Osteoblast (primary cell): ENCODE measurements at regions not wholly inside any gene's neighbourhood (a gene's known extent, or its start where the extent isn't known, plus 50 kb on each side); places are given as distances from the start of the nearest gene placed in this dataset.

Experiments used
- DNase-seq: peaks from one replicate; pipeline ENCODE4 v3.0.0; 2011; ENCODE audit warnings: low spot score, mixed read lengths; ENCODE audit not compliant: insufficient read length; ENCODE audit errors: missing footprints
- H2AFZ ChIP-seq: 2 replicates; pipeline ENCODE4 v1.6.0; 2011; ENCODE audit warnings: mild to moderate bottlenecking, low read length
- H3K27ac ChIP-seq: 2 replicates; pipeline ENCODE4 v1.5.1; 2011; ENCODE audit warnings: mild to moderate bottlenecking, low read depth, low read length, moderate library complexity
- H3K27me3 ChIP-seq: 2 replicates; pipeline ENCODE4 v1.6.0; 2012; ENCODE audit warnings: mild to moderate bottlenecking, control low read depth, inconsistent platforms, low read length, moderate library complexity; ENCODE audit not compliant: insufficient read depth
- H3K36me3 ChIP-seq: 2 replicates; pipeline ENCODE4 v1.5.1; 2011; ENCODE audit warnings: mild to moderate bottlenecking, low read length, control low read depth, moderate library complexity; ENCODE audit not compliant: insufficient read depth
- H3K4me1 ChIP-seq: 2 replicates; pipeline ENCODE4 v1.5.1; 2011; ENCODE audit warnings: mild to moderate bottlenecking, low read length, control low read depth, moderate library complexity; ENCODE audit not compliant: insufficient read depth
- H3K4me2 ChIP-seq: 2 replicates; pipeline ENCODE4 v1.6.0; 2011; ENCODE audit warnings: mild to moderate bottlenecking, low read length; ENCODE audit not compliant: insufficient read depth
- H3K4me3 ChIP-seq: fragments of 200-600 bp; sonication (generic); 3 replicates; pipeline ENCODE4 v1.5.1; 2012; ENCODE audit warnings: mild to moderate bottlenecking, low read length, inconsistent platforms; ENCODE audit not compliant: insufficient read depth
- H3K79me2 ChIP-seq: 2 replicates; pipeline ENCODE4 v1.6.0; 2012; ENCODE audit warnings: mild to moderate bottlenecking, low read length, control low read depth, inconsistent platforms; ENCODE audit not compliant: insufficient read depth
- H3K9me3 ChIP-seq: 2 replicates; pipeline ENCODE4 v1.5.1; 2011; ENCODE audit warnings: low read depth, low read length, control low read depth
- H4K20me1 ChIP-seq: 2 replicates; pipeline ENCODE4 v1.6.0; 2012; ENCODE audit warnings: mild to moderate bottlenecking, low read length, control low read depth; ENCODE audit not compliant: insufficient read depth
- TF ChIP-seq, protein P1 (sequence below): IDR thresholded peaks from 2 replicates; pipeline ENCODE4 v1.5.1; 2011; ENCODE audit warnings: mild to moderate bottlenecking, low read depth, low read length, moderate library complexity; ENCODE audit errors: extremely low read depth

DNA sequence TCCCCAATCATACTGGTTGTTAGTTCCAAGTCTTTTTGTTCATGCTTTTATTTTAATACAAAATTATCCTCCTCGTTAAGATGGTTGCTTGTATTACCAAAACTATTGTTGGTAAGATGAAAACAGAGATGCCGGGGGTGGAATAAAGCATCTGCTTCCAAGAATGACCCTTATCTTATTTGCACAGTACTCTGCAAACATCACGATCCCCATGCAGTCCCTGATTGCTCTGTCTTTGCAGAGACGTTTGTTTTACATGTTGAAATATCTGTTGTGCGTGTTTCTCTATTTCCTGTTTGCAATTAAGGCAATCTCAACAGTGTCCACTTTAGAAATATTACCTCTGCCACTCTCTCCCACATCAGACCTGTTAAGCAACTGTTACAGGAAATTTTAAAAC lies 141.3 kb upstream of the NCAM2 start:
- Histone ChIP-seq H4K20me1 (no peaks in the 10 kb centered on the region), H3K9me3 (no peaks in the 10 kb centered on the region), H3K79me2 (no peaks in the 10 kb centered on the region), H3K27ac (no peak overlapping the region), H3K36me3 (no peaks in the 10 kb centered on the region), H3K4me2 (no peak overlapping the region), H3K4me1 (no peaks in the 10 kb centered on the region), H3K4me3 (no peak overlapping the region), H3K27me3 (no peaks in the 10 kb centered on the region), H2AFZ (no peak overlapping the region)
- TF ChIP-seq, protein P1, sequence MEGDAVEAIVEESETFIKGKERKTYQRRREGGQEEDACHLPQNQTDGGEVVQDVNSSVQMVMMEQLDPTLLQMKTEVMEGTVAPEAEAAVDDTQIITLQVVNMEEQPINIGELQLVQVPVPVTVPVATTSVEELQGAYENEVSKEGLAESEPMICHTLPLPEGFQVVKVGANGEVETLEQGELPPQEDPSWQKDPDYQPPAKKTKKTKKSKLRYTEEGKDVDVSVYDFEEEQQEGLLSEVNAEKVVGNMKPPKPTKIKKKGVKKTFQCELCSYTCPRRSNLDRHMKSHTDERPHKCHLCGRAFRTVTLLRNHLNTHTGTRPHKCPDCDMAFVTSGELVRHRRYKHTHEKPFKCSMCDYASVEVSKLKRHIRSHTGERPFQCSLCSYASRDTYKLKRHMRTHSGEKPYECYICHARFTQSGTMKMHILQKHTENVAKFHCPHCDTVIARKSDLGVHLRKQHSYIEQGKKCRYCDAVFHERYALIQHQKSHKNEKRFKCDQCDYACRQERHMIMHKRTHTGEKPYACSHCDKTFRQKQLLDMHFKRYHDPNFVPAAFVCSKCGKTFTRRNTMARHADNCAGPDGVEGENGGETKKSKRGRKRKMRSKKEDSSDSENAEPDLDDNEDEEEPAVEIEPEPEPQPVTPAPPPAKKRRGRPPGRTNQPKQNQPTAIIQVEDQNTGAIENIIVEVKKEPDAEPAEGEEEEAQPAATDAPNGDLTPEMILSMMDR: no peak
- DNase-seq: no peak

- no peaks in the 10 kb centered on the region for H3K36me3 ChIP-seq
- no peak overlapping the region for H3K27ac ChIP-seq
- H4K20me1 ChIP-seq: no peaks in the 10 kb centered on the region
- no peak overlapping the region for H3K4me2 ChIP-seq
- no peak overlapping the region for H2AFZ ChIP-seq
- no peak for DNase-seq
- H3K9me3 ChIP-seq: peaks cover 5% of the 10 kb centered on the region
- no peak overlapping the region for H3K4me3 ChIP-seq
- TF ChIP-seq, protein P1: no peak
- no peaks in the 10 kb centered on the region for H3K27me3 ChIP-seq
- H3K79me2 ChIP-seq: no peaks in the 10 kb centered on the region
- H3K4me1 ChIP-seq: no peaks in the 10 kb centered on the region
Measured at GRCh38 chr21:20874202-20874601, 124.0 kb upstream of the NCAM2 start.

GRCh38 chr21:20875742-20876141 lies 122.5 kb upstream of the NCAM2 start:
- TF ChIP-seq, protein P1: no peak
- no peak for DNase-seq

DNA sequence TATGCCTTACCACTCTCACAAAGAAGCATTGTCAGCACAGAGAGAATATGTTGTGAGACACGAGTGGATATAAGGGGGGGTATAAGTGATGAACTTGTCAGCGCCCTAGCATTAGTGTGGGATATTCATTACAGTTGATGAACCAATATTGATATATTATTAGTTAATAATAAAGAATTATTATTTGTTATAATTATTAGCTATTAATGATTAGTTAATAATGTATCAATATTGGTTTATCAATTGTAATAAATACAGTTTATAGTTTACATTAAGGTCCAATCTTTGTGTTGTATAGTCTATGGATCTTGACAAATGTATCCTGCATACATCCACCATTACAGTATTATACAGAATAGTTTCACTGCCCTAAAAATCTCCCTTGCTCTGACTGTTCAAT lies 120.2 kb upstream of the NCAM2 start:
- Histone ChIP-seq H3K4me3 (no peak overlapping the region), H3K9me3 (peaks cover 3% of the 10 kb centered on the region), H2AFZ (no peak overlapping the region), H3K4me2 (no peak overlapping the region), H3K27me3 (no peaks in the 10 kb centered on the region), H3K79me2 (no peaks in the 10 kb centered on the region), H3K27ac (no peak overlapping the region), H3K36me3 (no peaks in the 10 kb centered on the region), H3K4me1 (no peaks in the 10 kb centered on the region), H4K20me1 (no peaks in the 10 kb centered on the region)
- no peak for DNase-seq
- TF ChIP-seq, protein P1: no peak

More at GRCh38 chr21:20875742-20876141, 122.5 kb upstream of the NCAM2 start:
- H3K27me3 ChIP-seq: no peaks in the 10 kb centered on the region
- no peak overlapping the region for H3K4me2 ChIP-seq
- no peak overlapping the region for H3K4me3 ChIP-seq
- H3K27ac ChIP-seq: no peak overlapping the region
- no peaks in the 10 kb centered on the region for H3K79me2 ChIP-seq
- no peaks in the 10 kb centered on the region for H3K36me3 ChIP-seq
- no peaks in the 10 kb centered on the region for H3K4me1 ChIP-seq
- H3K9me3 ChIP-seq: peaks cover 3% of the 10 kb centered on the region
- H2AFZ ChIP-seq: no peak overlapping the region
- H4K20me1 ChIP-seq: no peaks in the 10 kb centered on the region
